ENCODE measurements at regions not wholly inside any gene's neighbourhood (a gene's known extent, or its start where the extent isn't known, plus 50 kb on each side); places are given as distances from the start of the nearest gene placed in this dataset.

DNA sequence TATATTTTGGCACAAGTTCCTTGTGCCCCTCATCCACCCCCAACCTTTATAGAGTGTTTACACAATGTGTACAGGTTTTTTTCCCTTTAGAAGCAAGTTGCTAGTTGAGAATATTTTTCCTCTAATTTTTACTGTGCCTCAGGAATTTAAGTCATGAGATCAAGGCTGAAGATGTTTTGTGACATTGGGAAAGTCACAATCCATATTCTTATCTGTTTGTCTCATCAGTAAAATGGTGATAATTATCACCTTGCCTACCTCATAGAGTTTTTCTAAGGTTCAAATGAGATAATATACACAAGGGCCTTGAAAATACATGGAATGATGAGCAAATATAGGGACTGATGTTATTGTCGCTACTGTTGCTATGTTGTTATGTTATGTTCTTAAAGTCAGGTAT lies 109.6 kb upstream of the DIAPH2 start:
- Mint-ChIP-seq H3K27ac (ENCODE audit: unreplicated experiment) (no peak overlapping the region), H3K9me3 (ENCODE audit: low read depth, unreplicated experiment) (no peaks in the 10 kb centered on the region), H3K4me3 (ENCODE audit: low read depth, unreplicated experiment) (no peak overlapping the region), H3K27me3 (ENCODE audit: unreplicated experiment) (no peaks in the 10 kb centered on the region), H3K36me3 (ENCODE audit: insufficient read depth, unreplicated experiment) (no peaks in the 10 kb centered on the region), H3K4me1 (ENCODE audit: low read depth, unreplicated experiment) (no peaks in the 10 kb centered on the region)
- DNase-seq = no peak
- TF ChIP-seq, protein P1, sequence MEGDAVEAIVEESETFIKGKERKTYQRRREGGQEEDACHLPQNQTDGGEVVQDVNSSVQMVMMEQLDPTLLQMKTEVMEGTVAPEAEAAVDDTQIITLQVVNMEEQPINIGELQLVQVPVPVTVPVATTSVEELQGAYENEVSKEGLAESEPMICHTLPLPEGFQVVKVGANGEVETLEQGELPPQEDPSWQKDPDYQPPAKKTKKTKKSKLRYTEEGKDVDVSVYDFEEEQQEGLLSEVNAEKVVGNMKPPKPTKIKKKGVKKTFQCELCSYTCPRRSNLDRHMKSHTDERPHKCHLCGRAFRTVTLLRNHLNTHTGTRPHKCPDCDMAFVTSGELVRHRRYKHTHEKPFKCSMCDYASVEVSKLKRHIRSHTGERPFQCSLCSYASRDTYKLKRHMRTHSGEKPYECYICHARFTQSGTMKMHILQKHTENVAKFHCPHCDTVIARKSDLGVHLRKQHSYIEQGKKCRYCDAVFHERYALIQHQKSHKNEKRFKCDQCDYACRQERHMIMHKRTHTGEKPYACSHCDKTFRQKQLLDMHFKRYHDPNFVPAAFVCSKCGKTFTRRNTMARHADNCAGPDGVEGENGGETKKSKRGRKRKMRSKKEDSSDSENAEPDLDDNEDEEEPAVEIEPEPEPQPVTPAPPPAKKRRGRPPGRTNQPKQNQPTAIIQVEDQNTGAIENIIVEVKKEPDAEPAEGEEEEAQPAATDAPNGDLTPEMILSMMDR (IDR thresholded peaks at IDR 0.05; ENCODE audit: unreplicated experiment) = no peak
- CTCF ChIA-PET = no interaction called here
- intact Hi-C loops (cut with micrococcal nuclease; ENCODE audit: unreplicated experiment) = no loop called here
- BruUV-seq (replicated peaks) = no TSS peak

DNA sequence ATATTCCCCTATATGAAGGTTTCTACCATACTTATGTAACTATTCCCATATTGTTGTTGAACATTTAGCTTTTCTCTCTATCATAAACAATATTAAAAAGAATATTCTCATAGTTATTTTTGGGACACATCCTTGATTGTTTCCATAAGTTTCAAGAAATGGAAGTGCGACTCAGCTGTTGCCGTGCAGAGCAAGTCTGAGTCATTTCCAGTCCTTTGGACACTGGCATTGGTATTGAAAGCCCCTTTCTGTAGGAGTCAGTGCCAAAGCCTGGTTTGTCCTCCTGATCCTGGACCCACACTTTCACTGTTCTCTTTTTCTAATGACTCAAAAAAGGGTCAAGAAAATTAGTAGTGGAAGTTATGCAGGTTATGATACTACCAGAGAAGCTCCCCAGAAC lies 108.3 kb upstream of the DIAPH2 start:
- Mint-ChIP-seq H3K4me3 (ENCODE audit: low read depth, unreplicated experiment) (no peak overlapping the region), H3K27me3 (ENCODE audit: unreplicated experiment) (no peaks in the 10 kb centered on the region), H3K36me3 (ENCODE audit: insufficient read depth, unreplicated experiment) (no peaks in the 10 kb centered on the region), H3K4me1 (ENCODE audit: low read depth, unreplicated experiment) (no peaks in the 10 kb centered on the region), H3K27ac (ENCODE audit: unreplicated experiment) (no peak overlapping the region), H3K9me3 (ENCODE audit: low read depth, unreplicated experiment) (no peaks in the 10 kb centered on the region)
- TF ChIP-seq, protein P1 (IDR thresholded peaks at IDR 0.05; ENCODE audit: unreplicated experiment) = no peak
- DNase-seq = no peak
- intact Hi-C loops (cut with micrococcal nuclease; ENCODE audit: unreplicated experiment) = no loop called here
- CTCF ChIA-PET = no interaction called here
- no TSS peak for BruUV-seq (replicated peaks)

DNA sequence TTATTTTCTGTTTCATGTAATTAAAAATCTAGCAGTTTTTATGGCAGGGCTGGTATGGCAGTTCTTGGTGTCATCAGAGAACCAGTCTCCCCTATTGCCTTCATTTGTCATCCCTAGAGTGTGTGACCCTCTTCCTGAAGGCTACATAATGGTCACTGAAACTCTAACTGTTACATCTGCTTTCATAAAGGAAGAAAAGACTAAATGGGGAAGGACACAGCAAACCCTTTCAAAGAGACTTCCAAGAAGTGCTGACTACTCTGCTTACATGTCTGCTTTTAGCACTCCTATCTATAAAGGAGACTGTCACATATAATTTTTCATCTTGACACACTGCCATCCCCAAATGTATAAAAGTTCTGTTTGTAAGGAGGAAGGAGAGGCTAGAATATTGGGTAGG lies 105.9 kb upstream of the DIAPH2 start:
- Mint-ChIP-seq H3K27ac (ENCODE audit: unreplicated experiment) (no peak overlapping the region), H3K27me3 (ENCODE audit: unreplicated experiment) (no peaks in the 10 kb centered on the region), H3K36me3 (ENCODE audit: insufficient read depth, unreplicated experiment) (no peaks in the 10 kb centered on the region), H3K4me1 (ENCODE audit: low read depth, unreplicated experiment) (no peaks in the 10 kb centered on the region), H3K9me3 (ENCODE audit: low read depth, unreplicated experiment) (no peaks in the 10 kb centered on the region), H3K4me3 (ENCODE audit: low read depth, unreplicated experiment) (no peak overlapping the region)
- BruUV-seq (replicated peaks) = no TSS peak
- intact Hi-C loops (cut with micrococcal nuclease; ENCODE audit: unreplicated experiment) = no loop called here
- DNase-seq = no peak
- TF ChIP-seq, protein P1 (IDR thresholded peaks at IDR 0.05; ENCODE audit: unreplicated experiment) = no peak
- CTCF ChIA-PET = no interaction called here

DNA sequence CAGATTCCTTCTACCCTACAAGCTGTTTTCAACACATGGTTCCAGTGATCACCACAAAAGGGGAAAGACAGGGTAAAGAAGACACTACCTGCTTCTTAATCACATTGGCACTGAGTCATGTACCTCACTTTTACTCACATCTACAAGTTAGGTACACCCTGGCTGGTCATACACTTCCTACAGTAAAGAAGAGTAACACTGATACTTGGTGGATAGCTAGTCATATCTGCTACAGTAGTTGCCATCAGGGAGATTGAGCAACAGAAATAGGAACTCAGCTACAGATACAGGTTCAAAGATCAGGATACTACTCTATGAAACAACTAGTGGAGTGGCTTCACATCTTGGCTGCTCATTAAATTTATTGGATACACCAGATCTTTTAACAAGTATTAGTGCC lies 105.4 kb upstream of the DIAPH2 start:
- CTCF ChIA-PET = no interaction called here
- H3K9me3 Mint-ChIP-seq (ENCODE audit: low read depth, unreplicated experiment) = no peaks in the 10 kb centered on the region
- DNase-seq = no peak
- TF ChIP-seq, protein P1 (IDR thresholded peaks at IDR 0.05; ENCODE audit: unreplicated experiment) = no peak
- no peak overlapping the region for H3K27ac Mint-ChIP-seq (ENCODE audit: unreplicated experiment)
- no peak overlapping the region for H3K4me3 Mint-ChIP-seq (ENCODE audit: low read depth, unreplicated experiment)
- no peaks in the 10 kb centered on the region for H3K4me1 Mint-ChIP-seq (ENCODE audit: low read depth, unreplicated experiment)
- H3K27me3 Mint-ChIP-seq (ENCODE audit: unreplicated experiment) = no peaks in the 10 kb centered on the region
- intact Hi-C loops (cut with micrococcal nuclease; ENCODE audit: unreplicated experiment) = no loop called here
- no TSS peak for BruUV-seq (replicated peaks)
- no peaks in the 10 kb centered on the region for H3K36me3 Mint-ChIP-seq (ENCODE audit: insufficient read depth, unreplicated experiment)

DNA sequence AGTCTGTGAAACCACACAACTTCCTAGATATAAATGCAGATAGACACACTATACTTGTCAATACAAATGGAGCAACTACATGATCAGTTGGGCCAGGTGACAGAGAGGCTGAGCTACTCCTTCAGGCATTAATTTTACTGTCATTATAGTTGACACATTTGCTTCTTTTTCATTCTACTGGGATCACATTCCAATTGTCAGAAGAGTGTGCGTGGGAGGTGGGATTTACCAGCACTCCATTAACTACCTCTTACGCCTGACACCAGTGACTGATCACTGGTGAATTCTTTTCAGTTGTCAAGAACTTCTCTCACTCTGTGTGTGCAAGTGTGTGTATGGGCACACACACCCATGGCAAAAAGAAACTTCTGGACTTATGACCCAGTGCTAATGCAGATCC lies 94.2 kb upstream of the DIAPH2 start:
- no TSS peak for BruUV-seq (replicated peaks)

More for the DNA sequence above, 94.2 kb upstream of the DIAPH2 start:
- TF ChIP-seq, protein P1 (IDR thresholded peaks at IDR 0.05; ENCODE audit: unreplicated experiment) = no peak
- no peak overlapping the region for H3K4me3 Mint-ChIP-seq (ENCODE audit: low read depth, unreplicated experiment)
- no peak for DNase-seq
- peaks cover 2% of the 10 kb centered on the region for H3K9me3 Mint-ChIP-seq (ENCODE audit: low read depth, unreplicated experiment)
- intact Hi-C loops (cut with micrococcal nuclease; ENCODE audit: unreplicated experiment) = no loop called here
- CTCF ChIA-PET = no interaction called here
- H3K27ac Mint-ChIP-seq (ENCODE audit: unreplicated experiment) = no peak overlapping the region
- H3K36me3 Mint-ChIP-seq (ENCODE audit: insufficient read depth, unreplicated experiment) = no peaks in the 10 kb centered on the region
- no peaks in the 10 kb centered on the region for H3K4me1 Mint-ChIP-seq (ENCODE audit: low read depth, unreplicated experiment)
- no peaks in the 10 kb centered on the region for H3K27me3 Mint-ChIP-seq (ENCODE audit: unreplicated experiment)
